GM06990 (cell line): ENCODE measurements at regions not wholly inside any gene's neighbourhood (a gene's known extent, or its start where the extent isn't known, plus 50 kb on each side); places are given as distances from the start of the nearest gene placed in this dataset.

Experiments used
- DNase-seq: peaks from one replicate; pipeline ENCODE4 v3.0.0-alpha.2; 2011; ENCODE audit not compliant: insufficient read length; ENCODE audit errors: extremely low read depth
- H3K27me3 ChIP-seq: replicated peaks from 2 replicates; pipeline ENCODE4 v1.6.0; 2011; ENCODE audit warnings: low read length; ENCODE audit not compliant: control insufficient read depth, insufficient read depth
- H3K36me3 ChIP-seq: 2 replicates; pipeline ENCODE4 v1.5.1; 2011; ENCODE audit warnings: low read length; ENCODE audit not compliant: control insufficient read depth, insufficient read depth
- H3K4me3 ChIP-seq: replicated peaks from 2 replicates; pipeline ENCODE4 v1.5.1; 2011; ENCODE audit warnings: low read depth, mild to moderate bottlenecking, control low read depth, low read length
- TF ChIP-seq, protein P1 (sequence below): IDR thresholded peaks from 2 replicates; pipeline ENCODE4 v1.5.1; 2011; ENCODE audit warnings: low read length, control low read depth, mild to moderate bottlenecking, inconsistent platforms; ENCODE audit not compliant: insufficient read depth, poor library complexity, severe bottlenecking

DNA sequence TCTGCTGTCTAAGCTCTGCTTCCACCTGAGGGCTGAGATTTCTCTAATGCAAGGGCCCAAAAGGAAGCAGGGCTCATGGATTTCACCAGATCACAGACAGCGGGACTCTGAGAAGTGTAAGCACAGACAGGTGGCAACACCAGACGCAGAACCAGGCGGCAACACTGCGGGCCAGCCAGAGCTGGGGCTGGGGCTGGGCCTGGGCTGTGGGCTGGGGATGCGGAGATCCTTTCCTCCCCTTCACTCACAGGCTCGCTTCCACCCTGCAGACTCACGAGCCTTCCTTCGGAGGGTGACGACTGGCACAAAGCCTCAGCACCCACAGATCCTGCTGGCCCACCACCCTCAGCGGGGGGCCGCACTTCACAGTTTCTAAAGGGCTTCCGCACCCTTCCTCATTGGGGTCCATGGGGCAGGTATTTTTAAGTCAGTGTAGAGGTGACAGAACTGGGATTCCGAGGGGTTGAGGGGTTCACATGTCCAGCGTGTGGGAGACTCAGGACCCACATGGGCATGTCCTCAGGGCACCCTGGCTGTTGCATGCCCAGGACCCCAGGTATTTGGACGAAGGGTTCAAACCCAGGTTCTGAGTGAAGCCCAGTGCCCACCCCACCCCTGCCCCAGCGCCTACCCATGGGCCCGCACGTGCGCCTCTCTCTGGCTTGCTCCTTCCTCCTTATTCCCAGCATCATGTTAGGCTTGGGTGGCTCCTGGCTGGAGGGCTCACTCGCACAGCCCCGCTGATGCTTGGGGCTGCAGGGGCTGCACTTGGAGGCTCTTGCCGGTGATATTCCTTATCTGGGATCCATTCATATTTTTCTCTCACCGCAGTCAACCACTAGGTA lies 137.3 kb upstream of the GPR12 start:
- no peak overlapping the region for H3K4me3 ChIP-seq
- TF ChIP-seq, protein P1, sequence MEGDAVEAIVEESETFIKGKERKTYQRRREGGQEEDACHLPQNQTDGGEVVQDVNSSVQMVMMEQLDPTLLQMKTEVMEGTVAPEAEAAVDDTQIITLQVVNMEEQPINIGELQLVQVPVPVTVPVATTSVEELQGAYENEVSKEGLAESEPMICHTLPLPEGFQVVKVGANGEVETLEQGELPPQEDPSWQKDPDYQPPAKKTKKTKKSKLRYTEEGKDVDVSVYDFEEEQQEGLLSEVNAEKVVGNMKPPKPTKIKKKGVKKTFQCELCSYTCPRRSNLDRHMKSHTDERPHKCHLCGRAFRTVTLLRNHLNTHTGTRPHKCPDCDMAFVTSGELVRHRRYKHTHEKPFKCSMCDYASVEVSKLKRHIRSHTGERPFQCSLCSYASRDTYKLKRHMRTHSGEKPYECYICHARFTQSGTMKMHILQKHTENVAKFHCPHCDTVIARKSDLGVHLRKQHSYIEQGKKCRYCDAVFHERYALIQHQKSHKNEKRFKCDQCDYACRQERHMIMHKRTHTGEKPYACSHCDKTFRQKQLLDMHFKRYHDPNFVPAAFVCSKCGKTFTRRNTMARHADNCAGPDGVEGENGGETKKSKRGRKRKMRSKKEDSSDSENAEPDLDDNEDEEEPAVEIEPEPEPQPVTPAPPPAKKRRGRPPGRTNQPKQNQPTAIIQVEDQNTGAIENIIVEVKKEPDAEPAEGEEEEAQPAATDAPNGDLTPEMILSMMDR = no peak
- H3K27me3 ChIP-seq = no peaks in the 10 kb centered on the region; the same call in 1 of the 2 replicates
- no peaks in the 10 kb centered on the region for H3K36me3 ChIP-seq
- no peak for DNase-seq

DNA sequence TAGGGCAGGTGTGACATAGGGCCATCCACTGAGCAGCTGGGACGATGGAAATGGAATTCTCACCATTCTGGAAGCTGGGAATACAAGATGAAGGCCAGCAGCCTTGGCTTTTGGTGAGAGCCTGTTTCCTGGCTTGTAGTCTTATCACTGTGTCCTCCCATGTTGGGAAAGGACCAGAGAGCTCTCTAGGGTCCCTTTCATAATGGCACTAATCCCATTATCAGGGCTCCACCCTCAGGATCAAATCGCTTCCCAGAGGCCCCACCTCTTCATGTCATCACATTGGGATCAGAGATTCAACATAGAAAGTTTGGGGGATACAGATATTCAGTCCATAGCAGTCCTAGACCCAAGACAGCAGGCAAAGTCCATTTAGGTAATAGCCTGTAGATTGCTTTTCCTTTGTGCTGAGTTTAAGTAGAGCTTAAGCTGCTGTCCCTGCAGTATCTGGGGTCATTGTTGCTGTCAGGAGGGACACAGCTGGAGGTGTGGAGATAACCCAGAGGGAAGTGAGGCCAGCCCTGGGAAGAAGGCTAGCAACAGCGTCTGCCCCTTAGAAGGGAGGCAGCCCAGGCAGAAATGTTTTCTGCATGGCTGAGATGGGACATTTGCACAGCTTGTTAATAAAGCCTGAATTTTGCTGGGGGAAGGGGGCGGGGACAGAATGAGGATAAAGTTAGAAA lies 136.5 kb upstream of the GPR12 start:
- Histone ChIP-seq H3K27me3 (no peaks in the 10 kb centered on the region; the same call in 1 of the 2 replicates), H3K4me3 (no peak overlapping the region), H3K36me3 (no peaks in the 10 kb centered on the region)
- DNase-seq = no peak
- TF ChIP-seq, protein P1 = no peak

DNA sequence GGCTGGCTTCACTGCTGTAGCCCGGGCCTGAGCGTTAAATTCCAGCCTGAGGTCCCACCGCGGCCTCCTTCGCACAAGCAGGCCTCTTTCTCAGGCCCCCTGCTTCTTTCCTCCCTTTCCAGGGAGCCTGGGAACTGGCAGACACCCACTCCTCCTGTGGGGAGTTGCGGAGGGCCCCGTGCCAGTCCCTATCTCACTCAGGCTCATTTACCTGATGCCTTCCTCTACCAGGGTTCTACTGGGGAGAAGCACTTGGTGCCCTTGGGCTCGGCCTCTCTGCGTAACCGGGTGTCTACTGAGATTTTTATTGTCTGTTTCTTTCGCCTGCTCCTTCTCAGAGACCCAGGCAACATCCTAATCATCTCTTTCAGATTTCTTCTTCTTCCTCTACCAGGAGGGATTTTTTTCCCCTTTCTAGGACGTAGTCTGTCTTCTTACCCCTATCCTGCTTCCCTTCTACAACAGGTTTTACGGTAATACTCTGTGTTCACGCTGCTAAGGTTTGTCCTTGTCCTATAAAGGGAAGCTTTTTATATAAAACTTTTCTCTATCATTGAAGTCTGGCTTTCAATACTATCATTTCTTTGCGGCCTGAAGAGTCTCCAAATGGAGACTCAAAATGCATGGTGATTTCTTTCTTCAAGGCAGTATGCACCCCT lies 135.4 kb upstream of the GPR12 start:
- no peak overlapping the region for H3K4me3 ChIP-seq
- TF ChIP-seq, protein P1 = no peak
- no peaks in the 10 kb centered on the region; the same call in 1 of the 2 replicates for H3K27me3 ChIP-seq
- no peaks in the 10 kb centered on the region for H3K36me3 ChIP-seq
- DNase-seq = no peak

DNA sequence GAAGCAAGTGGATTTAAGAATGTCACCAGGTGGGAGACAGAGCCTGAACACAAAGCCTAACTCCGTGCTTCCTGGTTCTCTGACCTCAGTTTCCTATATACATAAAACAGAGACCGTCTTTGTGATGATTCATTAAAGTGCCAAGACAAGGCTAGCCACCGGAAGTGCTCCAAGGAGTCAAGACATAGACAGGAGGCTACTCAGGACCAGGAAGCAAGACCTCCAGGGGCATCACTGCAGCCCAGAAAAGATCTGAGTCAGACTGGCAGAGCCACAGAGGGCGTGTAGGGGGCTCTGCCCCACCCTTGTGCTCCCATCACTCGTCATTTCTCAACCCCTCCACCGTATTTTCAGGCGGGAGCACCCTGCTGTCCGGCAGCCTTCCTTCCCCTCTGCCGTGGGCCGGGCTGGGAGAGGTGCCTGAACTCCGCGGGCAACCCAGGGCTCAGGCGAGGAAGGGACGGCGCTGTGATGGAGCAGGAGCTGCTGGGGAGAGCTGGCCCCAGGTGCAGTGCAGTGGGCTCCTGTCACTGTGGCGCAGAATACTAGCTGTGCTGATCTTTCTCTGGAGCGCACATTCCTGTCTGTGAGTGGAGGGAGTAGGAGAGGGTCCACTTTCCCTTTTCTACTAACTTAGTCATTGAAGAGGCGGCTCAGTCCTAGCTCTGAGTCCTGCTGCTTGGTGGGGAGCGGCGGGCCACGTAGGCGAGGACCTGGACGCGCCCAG lies 134.7 kb upstream of the GPR12 start:
- DNase-seq = no peak
- Histone ChIP-seq H3K4me3 (no peak overlapping the region), H3K36me3 (no peaks in the 10 kb centered on the region), H3K27me3 (no peaks in the 10 kb centered on the region; the same call in 1 of the 2 replicates)
- TF ChIP-seq, protein P1 = no peak

DNA sequence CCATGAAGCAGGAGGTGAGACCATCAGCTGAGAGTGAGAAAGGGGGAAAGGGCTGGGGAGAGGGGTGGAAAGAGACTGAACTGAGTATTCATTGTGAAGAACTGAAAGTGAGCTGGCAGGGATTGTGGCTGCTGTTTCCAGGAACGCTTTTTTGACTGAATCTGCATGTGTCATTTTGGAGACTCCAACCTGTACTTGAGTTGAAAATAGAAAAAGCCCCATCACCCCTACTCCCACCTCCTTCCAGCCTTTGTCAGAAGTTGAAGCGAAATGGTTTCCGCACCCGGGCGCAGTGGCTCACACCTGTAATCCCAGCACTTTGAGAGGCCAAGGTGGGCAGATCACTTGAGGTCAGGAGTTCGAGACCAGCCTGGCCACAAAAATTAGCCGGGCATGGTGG lies 128.0 kb upstream of the GPR12 start:
- no peaks in the 10 kb centered on the region for H3K36me3 ChIP-seq
- H3K4me3 ChIP-seq = no peak overlapping the region
- TF ChIP-seq, protein P1 = no peak
- no peak for DNase-seq
- H3K27me3 ChIP-seq = no peaks in the 10 kb centered on the region
